ENCODE measurements at regions not wholly inside any gene's neighbourhood (a gene's known extent, or its start where the extent isn't known, plus 50 kb on each side); places are given as distances from the start of the nearest gene placed in this dataset.

DNA sequence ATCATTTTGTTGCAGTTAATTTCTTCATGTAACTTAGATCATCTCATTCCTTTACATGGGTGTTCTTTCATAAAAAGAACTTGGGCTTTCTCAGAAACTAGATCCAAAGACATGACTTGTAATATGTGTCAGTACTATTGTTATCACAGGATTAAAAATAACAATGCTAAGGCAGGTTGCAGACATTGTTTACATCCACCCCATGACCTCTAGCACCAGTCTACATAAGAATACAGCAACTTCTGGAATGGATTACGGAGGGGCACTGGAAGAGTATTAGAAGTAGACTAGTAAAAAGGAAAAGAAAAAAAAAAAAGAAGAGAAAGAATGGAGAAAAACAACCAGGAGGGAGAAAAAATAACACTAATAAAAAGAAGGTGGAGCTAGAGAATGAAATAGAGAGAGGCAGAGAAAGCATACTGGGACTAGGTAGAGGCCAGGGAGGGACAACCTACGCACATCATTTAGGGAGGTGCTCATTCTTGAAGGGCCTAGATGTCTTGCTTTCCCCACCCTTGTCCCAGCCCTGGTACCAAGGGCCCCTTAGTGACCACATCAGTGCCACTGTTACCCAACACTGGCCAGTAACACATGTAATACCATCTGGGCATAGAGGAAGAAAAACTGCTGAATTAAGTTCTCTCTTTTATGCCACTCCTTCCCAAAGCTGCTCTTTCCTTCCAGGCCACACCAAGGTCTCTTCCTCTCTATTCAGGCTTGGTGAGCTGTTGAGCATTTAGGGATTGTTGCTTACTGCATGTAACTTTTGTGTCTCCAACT, 70.6 kb upstream of the KLF7 start:
- no peaks in the 10 kb centered on the region for H3K9me3 Mint-ChIP-seq (ENCODE audit: low read depth, unreplicated experiment)
- CTCF ChIA-PET = no interaction called here
- no peak for TF ChIP-seq CTCF (IDR thresholded peaks at IDR 0.05; ENCODE audit: unreplicated experiment)
- H3K4me1 Mint-ChIP-seq (ENCODE audit: low read depth, unreplicated experiment) = no peaks in the 10 kb centered on the region
- no peaks in the 10 kb centered on the region for H3K27me3 Mint-ChIP-seq (ENCODE audit: unreplicated experiment)
- H3K36me3 Mint-ChIP-seq (ENCODE audit: insufficient read depth, unreplicated experiment) = no peaks in the 10 kb centered on the region
- intact Hi-C loops (cut with micrococcal nuclease; ENCODE audit: unreplicated experiment) = no loop called here
- DNase-seq = no peak
- BruUV-seq (replicated peaks) = no TSS peak
- no peak overlapping the region for H3K4me3 Mint-ChIP-seq (ENCODE audit: low read depth, unreplicated experiment)
- H3K27ac Mint-ChIP-seq (ENCODE audit: unreplicated experiment) = no peak overlapping the region

DNA sequence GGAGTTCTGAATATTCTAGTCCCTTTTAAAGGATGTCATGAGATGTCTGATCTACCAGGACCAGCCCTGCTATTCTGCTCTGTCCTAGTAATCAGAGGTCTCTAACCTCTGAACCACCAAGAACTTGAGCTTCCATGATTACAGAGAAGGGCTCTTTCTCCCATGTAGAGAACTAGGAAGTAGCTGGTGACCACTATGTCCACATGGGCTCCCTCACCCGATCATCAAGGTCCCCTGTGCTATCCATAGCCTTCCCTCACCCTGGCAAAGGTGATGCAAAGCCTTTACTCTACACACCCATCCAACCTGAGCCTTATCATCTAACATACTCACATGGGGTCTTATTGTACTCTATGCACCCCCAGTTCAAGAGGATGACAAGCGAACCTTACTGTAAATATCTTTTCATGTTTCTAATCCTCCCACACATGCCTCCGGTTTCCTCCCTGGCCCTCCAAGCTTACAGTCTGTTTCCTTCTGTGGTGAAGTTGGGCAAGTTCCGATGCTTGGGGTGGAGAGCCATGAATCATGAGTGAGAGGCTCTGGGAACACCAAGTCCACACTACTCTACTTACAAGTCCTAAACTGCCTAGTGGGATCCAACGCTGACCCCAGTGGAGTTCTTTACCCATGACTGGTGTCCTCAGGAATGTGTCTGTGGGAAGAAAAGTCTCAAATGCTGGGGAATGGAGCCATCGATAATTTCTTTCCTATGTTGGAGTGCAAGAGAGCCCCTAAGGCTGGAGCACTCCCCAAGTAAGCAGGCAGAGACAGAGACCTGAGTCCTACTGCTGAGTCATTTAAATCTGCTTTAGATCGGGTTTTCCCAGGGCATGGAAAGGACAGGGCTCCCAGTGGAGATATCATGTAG, 73.3 kb upstream of the KLF7 start:
- Mint-ChIP-seq H3K27ac (ENCODE audit: unreplicated experiment) (no peak overlapping the region), H3K27me3 (ENCODE audit: unreplicated experiment) (no peaks in the 10 kb centered on the region), H3K9me3 (ENCODE audit: low read depth, unreplicated experiment) (no peaks in the 10 kb centered on the region), H3K36me3 (ENCODE audit: insufficient read depth, unreplicated experiment) (no peaks in the 10 kb centered on the region), H3K4me1 (ENCODE audit: low read depth, unreplicated experiment) (no peaks in the 10 kb centered on the region), H3K4me3 (ENCODE audit: low read depth, unreplicated experiment) (no peak overlapping the region)
- no TSS peak for BruUV-seq (replicated peaks)
- CTCF ChIA-PET = no interaction called here
- intact Hi-C loops (cut with micrococcal nuclease; ENCODE audit: unreplicated experiment) = no loop called here
- no peak for TF ChIP-seq CTCF (IDR thresholded peaks at IDR 0.05; ENCODE audit: unreplicated experiment)
- DNase-seq = no peak

DNA sequence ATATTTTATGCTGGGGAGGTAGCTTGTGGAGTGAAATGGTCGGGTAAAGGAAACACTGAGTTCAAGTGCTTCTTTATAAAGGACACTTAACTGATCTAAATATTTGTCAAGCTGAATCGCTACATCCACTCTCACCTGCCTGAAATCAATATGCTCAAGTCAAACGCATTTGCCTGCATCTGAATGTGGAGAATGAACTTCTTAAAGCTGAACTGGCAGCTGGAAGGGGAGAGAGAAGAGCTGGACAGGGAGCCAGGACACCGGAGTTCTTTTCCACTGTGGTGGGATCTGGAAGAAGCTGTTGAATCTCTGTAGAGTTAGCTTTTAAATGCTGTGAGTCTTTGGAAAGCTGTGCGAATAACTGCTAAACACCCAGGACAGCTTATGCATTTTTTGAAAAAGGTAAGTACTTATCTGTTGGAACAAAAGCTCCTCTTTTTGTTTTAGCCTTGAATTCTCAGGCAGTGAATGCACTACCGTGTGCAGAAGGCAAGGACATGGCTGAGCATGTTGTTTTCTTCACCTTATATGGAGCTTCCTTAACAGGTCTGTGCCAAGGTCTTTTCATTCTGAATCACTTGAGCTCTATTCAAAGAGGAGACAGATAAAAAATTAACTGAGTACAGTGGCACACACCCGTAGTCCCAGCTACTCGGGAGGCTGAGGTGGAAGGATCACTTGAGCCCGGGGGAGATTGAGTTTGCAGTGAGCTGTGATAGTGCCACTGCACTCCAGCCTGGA, 74.2 kb upstream of the KLF7 start:
- BruUV-seq (replicated peaks) = no TSS peak
- no peak for DNase-seq
- H3K27me3 Mint-ChIP-seq (ENCODE audit: unreplicated experiment) = no peaks in the 10 kb centered on the region
- H3K27ac Mint-ChIP-seq (ENCODE audit: unreplicated experiment) = no peak overlapping the region
- CTCF ChIA-PET = no interaction called here
- H3K9me3 Mint-ChIP-seq (ENCODE audit: low read depth, unreplicated experiment) = no peaks in the 10 kb centered on the region
- H3K4me3 Mint-ChIP-seq (ENCODE audit: low read depth, unreplicated experiment) = no peak overlapping the region
- no peak for TF ChIP-seq CTCF (IDR thresholded peaks at IDR 0.05; ENCODE audit: unreplicated experiment)
- intact Hi-C loops (cut with micrococcal nuclease; ENCODE audit: unreplicated experiment) = no loop called here
- no peaks in the 10 kb centered on the region for H3K4me1 Mint-ChIP-seq (ENCODE audit: low read depth, unreplicated experiment)
- H3K36me3 Mint-ChIP-seq (ENCODE audit: insufficient read depth, unreplicated experiment) = no peaks in the 10 kb centered on the region

GRCh38 chr2:207240649-207241048, 74.9 kb upstream of the KLF7 start:
- no peaks in the 10 kb centered on the region for H3K27me3 Mint-ChIP-seq (ENCODE audit: unreplicated experiment)
- H3K36me3 Mint-ChIP-seq (ENCODE audit: insufficient read depth, unreplicated experiment) = no peaks in the 10 kb centered on the region
- no peaks in the 10 kb centered on the region for H3K9me3 Mint-ChIP-seq (ENCODE audit: low read depth, unreplicated experiment)
- H3K4me1 Mint-ChIP-seq (ENCODE audit: low read depth, unreplicated experiment) = no peaks in the 10 kb centered on the region
- CTCF ChIA-PET = no interaction called here
- no peak overlapping the region for H3K27ac Mint-ChIP-seq (ENCODE audit: unreplicated experiment)
- no peak for DNase-seq
- no TSS peak for BruUV-seq (replicated peaks)
- intact Hi-C loops (cut with micrococcal nuclease; ENCODE audit: unreplicated experiment) = no loop called here
- H3K4me3 Mint-ChIP-seq (ENCODE audit: low read depth, unreplicated experiment) = no peak overlapping the region
- no peak for TF ChIP-seq CTCF (IDR thresholded peaks at IDR 0.05; ENCODE audit: unreplicated experiment)
